ENCODE measurements at regions not wholly inside any gene's neighbourhood (a gene's known extent, or its start where the extent isn't known, plus 50 kb on each side); places are given as distances from the start of the nearest gene placed in this dataset.

DNA sequence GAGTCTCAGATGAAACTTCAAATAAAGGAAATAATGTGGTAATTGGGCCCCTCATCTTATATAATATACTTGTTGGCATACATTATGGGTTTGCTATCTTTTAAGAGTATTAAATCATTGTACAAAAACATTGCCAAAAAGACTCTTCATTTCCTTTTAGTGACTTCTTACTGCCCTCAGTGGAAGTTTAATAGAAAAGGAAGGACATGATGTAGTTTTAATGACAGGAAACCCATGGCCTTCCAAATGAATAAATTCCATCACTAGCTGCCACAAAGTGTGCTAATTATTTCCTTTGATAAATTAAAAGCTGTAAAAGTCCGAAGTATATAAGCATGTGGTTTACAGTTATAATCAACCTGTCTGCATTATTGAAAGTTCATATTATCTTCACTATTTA, 350.9 kb upstream of the HAND2 start:
- Histone ChIP-seq H3K4me1 (peaks cover 22% of the 10 kb centered on the region), H3K4me3 (ENCODE audit: low read depth, low read length) (no peak overlapping the region), H3K36me3 (no peaks in the 10 kb centered on the region), H3K9me3 (peaks cover 3% of the 10 kb centered on the region), H3K27me3 (no peaks in the 10 kb centered on the region)
- TF ChIP-seq, protein P1, sequence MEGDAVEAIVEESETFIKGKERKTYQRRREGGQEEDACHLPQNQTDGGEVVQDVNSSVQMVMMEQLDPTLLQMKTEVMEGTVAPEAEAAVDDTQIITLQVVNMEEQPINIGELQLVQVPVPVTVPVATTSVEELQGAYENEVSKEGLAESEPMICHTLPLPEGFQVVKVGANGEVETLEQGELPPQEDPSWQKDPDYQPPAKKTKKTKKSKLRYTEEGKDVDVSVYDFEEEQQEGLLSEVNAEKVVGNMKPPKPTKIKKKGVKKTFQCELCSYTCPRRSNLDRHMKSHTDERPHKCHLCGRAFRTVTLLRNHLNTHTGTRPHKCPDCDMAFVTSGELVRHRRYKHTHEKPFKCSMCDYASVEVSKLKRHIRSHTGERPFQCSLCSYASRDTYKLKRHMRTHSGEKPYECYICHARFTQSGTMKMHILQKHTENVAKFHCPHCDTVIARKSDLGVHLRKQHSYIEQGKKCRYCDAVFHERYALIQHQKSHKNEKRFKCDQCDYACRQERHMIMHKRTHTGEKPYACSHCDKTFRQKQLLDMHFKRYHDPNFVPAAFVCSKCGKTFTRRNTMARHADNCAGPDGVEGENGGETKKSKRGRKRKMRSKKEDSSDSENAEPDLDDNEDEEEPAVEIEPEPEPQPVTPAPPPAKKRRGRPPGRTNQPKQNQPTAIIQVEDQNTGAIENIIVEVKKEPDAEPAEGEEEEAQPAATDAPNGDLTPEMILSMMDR (IDR thresholded peaks at IDR 0.05; ENCODE audit: low read depth, low read length) = no peak
- no peak for DNase-seq

DNA sequence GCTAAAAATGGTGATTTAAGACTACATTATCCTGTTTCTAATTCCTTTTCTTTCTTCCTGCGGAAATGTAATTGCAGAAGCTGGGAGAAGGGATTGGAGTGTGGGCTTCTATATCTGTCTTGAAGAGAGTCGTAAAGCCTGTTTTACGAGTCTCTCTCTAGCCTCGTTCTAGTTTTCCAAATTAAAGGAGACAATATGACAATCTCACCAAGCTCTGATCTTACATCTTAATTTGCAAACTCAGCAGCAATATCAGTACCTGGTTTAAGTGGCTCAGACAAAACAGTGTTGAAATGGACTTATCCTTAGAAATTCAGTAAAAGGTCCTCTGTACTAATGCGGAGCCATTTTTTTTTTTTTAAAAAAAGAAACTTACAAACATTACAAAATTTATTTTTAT, 349.5 kb upstream of the HAND2 start:
- TF ChIP-seq, protein P1 (IDR thresholded peaks at IDR 0.05; ENCODE audit: low read depth, low read length) = no peak
- no peak for DNase-seq
- Histone ChIP-seq H3K4me1 (peaks cover 22% of the 10 kb centered on the region), H3K9me3 (no peaks in the 10 kb centered on the region), H3K36me3 (no peaks in the 10 kb centered on the region), H3K27me3 (no peaks in the 10 kb centered on the region), H3K4me3 (ENCODE audit: low read depth, low read length) (no peak overlapping the region)

DNA sequence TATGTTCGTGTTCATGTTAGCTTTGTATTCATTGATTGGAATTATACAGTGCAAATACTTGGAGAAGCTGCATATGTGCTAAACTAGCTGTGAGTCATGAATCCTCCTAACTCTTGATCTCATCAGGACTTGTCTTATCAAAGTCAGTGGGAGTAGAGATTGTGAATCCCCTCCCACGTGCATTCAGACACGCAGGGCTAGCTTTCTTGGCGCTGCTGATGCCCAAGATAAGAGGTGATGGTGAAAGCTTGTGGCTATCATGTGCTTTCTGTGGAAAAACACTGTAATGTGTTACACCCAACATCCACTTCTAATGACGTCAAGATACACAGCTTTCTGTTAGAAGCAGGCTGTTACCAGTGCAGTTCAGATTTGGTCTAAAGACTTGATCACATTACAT, 348.7 kb upstream of the HAND2 start:
- peaks cover 22% of the 10 kb centered on the region for H3K4me1 ChIP-seq
- peak; percentile 69 for DNase-seq
- no peak overlapping the region for H3K4me3 ChIP-seq (ENCODE audit: low read depth, low read length)
- no peaks in the 10 kb centered on the region for H3K27me3 ChIP-seq
- H3K9me3 ChIP-seq = no peaks in the 10 kb centered on the region
- TF ChIP-seq, protein P1 (IDR thresholded peaks at IDR 0.05; ENCODE audit: low read depth, low read length) = no peak
- no peaks in the 10 kb centered on the region for H3K36me3 ChIP-seq

DNA sequence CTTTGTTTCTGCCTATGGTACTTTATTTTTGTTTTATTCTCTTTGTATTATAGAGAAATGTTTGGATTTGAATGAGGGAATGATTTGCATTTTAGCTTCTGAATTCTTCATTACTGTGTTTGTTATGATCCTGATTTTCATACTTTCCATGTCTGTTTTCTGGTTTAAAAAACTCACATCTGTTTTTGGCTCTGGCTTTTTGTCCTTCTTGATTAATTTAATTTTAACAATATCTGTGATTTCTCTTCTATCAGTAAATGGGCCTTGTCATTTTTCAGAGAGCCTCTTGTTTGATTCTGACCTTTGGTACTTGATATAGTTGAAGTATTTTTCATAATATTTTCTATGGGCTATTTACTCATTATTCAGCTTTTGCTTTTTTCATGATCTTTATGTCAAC, 341.6 kb upstream of the HAND2 start:
- Histone ChIP-seq H3K4me1 (peaks cover 21% of the 10 kb centered on the region), H3K9me3 (no peaks in the 10 kb centered on the region), H3K27me3 (no peaks in the 10 kb centered on the region), H3K36me3 (peaks cover 11% of the 10 kb centered on the region), H3K4me3 (ENCODE audit: low read depth, low read length) (0 out of 2 replicates have a peak overlapping the region, but pooled peaks have one; percentile 9)
- TF ChIP-seq, protein P1 (IDR thresholded peaks at IDR 0.05; ENCODE audit: low read depth, low read length) = no peak
- DNase-seq = no peak

DNA sequence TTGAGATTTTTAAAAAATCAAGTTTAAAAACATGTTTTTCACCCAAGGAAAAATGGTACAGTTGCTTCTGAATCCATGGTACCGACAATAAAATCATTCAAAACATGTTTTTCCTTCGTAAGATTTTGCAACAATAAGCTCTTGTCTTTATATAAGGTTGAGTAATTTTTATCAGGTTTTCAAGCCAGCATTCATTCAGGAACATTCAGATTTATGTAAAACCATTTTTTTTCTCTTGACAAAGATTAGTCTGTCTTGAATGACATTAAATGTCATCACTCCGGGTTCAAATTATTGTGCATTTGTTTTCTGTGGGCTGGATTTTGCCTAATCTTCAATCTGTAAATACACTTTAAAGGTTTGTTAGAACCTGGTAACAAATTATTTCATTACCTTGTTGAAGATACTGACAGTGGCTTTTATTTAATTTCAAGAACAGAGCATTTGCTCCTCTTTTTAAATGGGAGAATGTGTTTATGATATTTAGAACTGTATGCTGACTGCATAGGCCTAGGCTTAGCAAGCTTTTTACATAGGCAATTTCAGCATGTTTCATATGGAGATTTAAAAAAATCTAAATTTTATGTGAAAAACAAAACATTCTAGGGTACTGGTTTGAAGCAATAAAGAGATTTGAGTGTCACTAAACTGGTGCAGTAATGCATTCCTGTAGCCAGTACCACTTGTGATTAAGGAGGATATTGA, 336.4 kb upstream of the HAND2 start:
- DNase-seq = no peak
- H3K9me3 ChIP-seq = peaks cover 7% of the 10 kb centered on the region; the same call in 1 of the 2 replicates
- H3K36me3 ChIP-seq = peaks cover 29% of the 10 kb centered on the region
- TF ChIP-seq, protein P1 (IDR thresholded peaks at IDR 0.05; ENCODE audit: low read depth, low read length) = no peak
- no peaks in the 10 kb centered on the region for H3K27me3 ChIP-seq
- no peak overlapping the region for H3K4me3 ChIP-seq (ENCODE audit: low read depth, low read length)
- H3K4me1 ChIP-seq = peaks cover 12% of the 10 kb centered on the region

DNA sequence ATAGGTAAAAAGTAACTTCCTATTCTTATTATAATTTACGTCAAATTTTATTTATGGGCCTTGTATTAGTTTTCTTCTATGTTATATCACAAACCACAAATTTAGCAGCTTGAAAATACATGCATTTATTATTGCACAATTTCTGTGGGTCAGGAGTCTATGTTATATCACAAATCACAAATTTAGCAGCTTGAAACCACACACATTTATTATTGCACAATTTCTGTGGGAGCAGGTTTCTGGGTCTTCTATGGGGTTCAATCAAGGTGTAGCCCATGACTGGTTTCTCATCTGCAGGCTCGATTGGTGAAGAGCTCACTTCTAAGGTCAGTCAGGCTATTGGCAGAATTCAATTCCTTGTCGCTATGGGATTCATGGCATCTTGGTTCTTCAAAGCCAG, 332.7 kb upstream of the HAND2 start:
- no peaks in the 10 kb centered on the region for H3K27me3 ChIP-seq
- peaks cover 7% of the 10 kb centered on the region; the same call in 1 of the 2 replicates for H3K9me3 ChIP-seq
- no peaks in the 10 kb centered on the region for H3K4me1 ChIP-seq
- H3K36me3 ChIP-seq = peaks cover 23% of the 10 kb centered on the region
- TF ChIP-seq, protein P1 (IDR thresholded peaks at IDR 0.05; ENCODE audit: low read depth, low read length) = no peak
- no peak overlapping the region for H3K4me3 ChIP-seq (ENCODE audit: low read depth, low read length)
- DNase-seq = no peak

Data from BE2C (cell line).